Psoas muscle (tissue), 7 donors: ENCODE measurements at regions not wholly inside any gene's neighbourhood (a gene's known extent, or its start where the extent isn't known, plus 50 kb on each side); places are given as distances from the start of the nearest gene placed in this dataset.

Experiments
- ATAC-seq, 4 donors: fragments of 200-7000 bp; cut with Tn5 transposase; one replicate each; pipeline ENCODE4 v1.9.1; 2020; ENCODE audit warnings: moderate library complexity in 3 of 4, mild to moderate bottlenecking in 2 of 4
- DNase-seq, 2 donors: peaks; one replicate each; pipeline ENCODE4 v3.0.0-alpha.2; 2020
- H3K27ac ChIP-seq: fragments of 200-600 bp; one replicate; pipeline ENCODE4 v1.8.0; 2022
- H3K27me3 ChIP-seq, 3 donors: fragments of 200-600 bp in 1 of 3; one replicate each; pipeline versions ENCODE4 v1.6.1 to v1.8.0; 2013 to 2022; ENCODE audit warnings: low read length in 2 of 3, mild to moderate bottlenecking in 2 of 3, moderate library complexity in 1 of 3; ENCODE audit not compliant: insufficient read depth in 3 of 3
- H3K36me3 ChIP-seq, 2 donors: fragments of 200-600 bp in 1 of 2; one replicate each; pipeline versions ENCODE4 v1.6.1 to v1.8.0; 2013 to 2022; ENCODE audit warnings: low read depth in 1 of 2, mild to moderate bottlenecking in 1 of 2, moderate library complexity in 1 of 2; ENCODE audit not compliant: insufficient read depth in 1 of 2
- H3K4me1 ChIP-seq: fragments of 200-600 bp; one replicate; pipeline ENCODE4 v1.8.0; 2022
- H3K4me3 ChIP-seq: fragments of 200-600 bp; one replicate; pipeline ENCODE4 v1.8.0; 2022; ENCODE audit warnings: mild to moderate bottlenecking
- H3K9me3 ChIP-seq: fragments of 200-600 bp; one replicate; pipeline ENCODE4 v1.8.0; 2022
- WGBS, 3 donors: extraction: QIAGEN DNeasy Blood & Tissue Kit; methylation state at CpG; one replicate each; pipeline versions ENCODE4 v1.1.6 to v1.1.7; 2013; 5-methylcytosine and 5-hydroxymethylcytosine counted together
- intact Hi-C, 2 donors: fragments of 100-400 bp; cut with DNase I; formaldehyde crosslinking; loops; one replicate each; pipeline versions ENCODE4 v1.11.0 to v1.14.2; 2022
- TF ChIP-seq, protein P1 (sequence below): fragments of 200-600 bp; IDR thresholded peaks from one replicate; pipeline ENCODE4 v1.8.0; 2022; ENCODE audit warnings: antibody characterized with exemption
- donor health status: healthy with polysubstance abuse.
- donor health status: DM: no; HTN: no; CAD: no; lungs with moderate emphysema.
- donor health status: Bipolar disorder and iron deficiency.
- donor health status: healthy.
- donor health status: DM: yes; HTN: yes; CAD: no.
- donor health status: DM: no; HTN: no; CAD: no.
- donor health status: DM: yes; HTN: yes; CAD: no.

DNA sequence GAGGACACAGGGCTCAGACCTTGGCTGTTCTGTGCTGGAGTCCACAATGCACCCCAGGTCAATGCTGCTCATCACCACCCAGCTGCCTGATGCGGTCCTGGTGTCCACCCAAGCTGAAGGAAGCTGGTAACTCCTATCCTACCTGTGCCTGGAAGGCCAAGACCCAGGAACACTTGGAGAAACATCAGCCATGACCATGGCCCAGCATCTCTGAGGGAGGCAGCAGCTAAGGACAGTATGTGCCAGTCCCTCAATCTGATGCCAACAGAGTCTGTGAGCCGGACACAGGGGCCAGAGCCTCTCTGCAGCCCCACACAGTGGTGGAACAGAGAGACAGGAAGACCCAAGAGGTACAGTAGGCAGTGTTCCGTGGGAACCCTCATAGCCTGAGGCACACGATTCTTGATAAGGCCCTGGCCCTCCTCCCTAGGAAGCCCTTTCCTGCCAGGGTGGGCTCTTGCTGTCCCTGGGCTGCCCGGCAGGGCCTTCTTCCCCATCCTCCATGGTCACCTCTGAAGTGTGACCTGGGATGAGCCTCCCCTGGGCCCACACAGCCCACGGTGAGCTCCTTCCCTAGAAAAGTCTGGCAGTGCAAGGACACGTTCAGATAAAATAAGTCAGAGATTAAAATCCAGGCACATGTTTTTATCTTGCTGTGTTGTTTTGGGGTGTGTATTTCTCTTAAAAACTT is 170.7 kb downstream of the THBS2 start:
- no peak for DNase-seq
- WGBS, 3 donors: 80 to 93% (median 83%) methylated on average over 7 of the region's 7 CpGs
- no peak overlapping the region for H3K27ac ChIP-seq
- no peaks in the 10 kb centered on the region for H3K9me3 ChIP-seq
- no peaks in the 10 kb centered on the region for H3K27me3 ChIP-seq
- no peak overlapping the region for H3K4me3 ChIP-seq
- ATAC-seq: no peak
- intact Hi-C loops: no loop called here
- TF ChIP-seq, protein P1, sequence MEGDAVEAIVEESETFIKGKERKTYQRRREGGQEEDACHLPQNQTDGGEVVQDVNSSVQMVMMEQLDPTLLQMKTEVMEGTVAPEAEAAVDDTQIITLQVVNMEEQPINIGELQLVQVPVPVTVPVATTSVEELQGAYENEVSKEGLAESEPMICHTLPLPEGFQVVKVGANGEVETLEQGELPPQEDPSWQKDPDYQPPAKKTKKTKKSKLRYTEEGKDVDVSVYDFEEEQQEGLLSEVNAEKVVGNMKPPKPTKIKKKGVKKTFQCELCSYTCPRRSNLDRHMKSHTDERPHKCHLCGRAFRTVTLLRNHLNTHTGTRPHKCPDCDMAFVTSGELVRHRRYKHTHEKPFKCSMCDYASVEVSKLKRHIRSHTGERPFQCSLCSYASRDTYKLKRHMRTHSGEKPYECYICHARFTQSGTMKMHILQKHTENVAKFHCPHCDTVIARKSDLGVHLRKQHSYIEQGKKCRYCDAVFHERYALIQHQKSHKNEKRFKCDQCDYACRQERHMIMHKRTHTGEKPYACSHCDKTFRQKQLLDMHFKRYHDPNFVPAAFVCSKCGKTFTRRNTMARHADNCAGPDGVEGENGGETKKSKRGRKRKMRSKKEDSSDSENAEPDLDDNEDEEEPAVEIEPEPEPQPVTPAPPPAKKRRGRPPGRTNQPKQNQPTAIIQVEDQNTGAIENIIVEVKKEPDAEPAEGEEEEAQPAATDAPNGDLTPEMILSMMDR: no peak
- no peaks in the 10 kb centered on the region for H3K36me3 ChIP-seq
- no peaks in the 10 kb centered on the region for H3K4me1 ChIP-seq

DNA sequence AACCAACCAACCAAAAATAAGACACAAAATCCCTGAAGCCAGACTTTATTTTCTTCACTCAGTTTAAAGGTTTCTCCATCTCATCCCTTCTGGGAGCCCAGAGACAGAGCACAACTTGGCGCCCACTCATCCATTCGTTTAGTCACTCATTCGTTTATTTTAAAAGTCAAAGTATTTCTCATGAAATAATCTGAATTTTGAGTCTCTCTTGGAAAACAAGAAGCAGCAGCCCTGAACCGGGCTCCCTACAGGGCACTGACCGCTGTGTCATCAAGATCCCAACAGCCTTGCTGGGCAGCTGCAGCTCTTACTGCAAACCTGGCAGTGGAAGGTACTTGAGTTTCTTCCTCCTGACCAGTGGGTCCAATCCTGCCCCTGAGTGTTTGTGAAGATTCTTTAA is 171.6 kb downstream of the THBS2 start:
- Histone ChIP-seq H3K36me3 (no peaks in the 10 kb centered on the region), H3K27ac (no peak overlapping the region), H3K4me1 (no peaks in the 10 kb centered on the region), H3K4me3 (no peak overlapping the region), H3K9me3 (no peaks in the 10 kb centered on the region), H3K27me3 (no peaks in the 10 kb centered on the region)
- intact Hi-C loops: no loop called here
- ATAC-seq (no peak), DNase-seq (no peak)
- TF ChIP-seq, protein P1: no peak
- WGBS, 3 donors: 89 to 95% (median 89%) methylated on average over 5 of the region's 5 CpGs

DNA sequence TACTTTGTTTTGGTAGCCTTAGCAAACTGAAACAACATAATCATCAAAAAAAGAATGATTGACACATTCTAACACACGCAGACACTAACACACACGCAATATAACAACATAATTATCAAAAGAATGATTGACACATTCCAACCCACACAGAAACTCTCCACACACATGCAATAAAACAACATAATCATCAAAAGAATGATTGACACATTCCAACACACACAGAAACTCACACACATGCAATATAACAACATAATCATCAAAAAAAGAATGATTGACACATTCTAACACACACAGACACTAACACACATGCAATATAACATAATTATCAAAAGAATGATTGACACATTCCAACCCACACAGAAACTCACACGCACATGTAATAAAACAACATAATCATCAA is 172.4 kb downstream of the THBS2 start:
- Histone ChIP-seq H3K4me3 (no peak overlapping the region), H3K27me3 (no peaks in the 10 kb centered on the region), H3K27ac (no peak overlapping the region), H3K36me3 (no peaks in the 10 kb centered on the region), H3K9me3 (no peaks in the 10 kb centered on the region), H3K4me1 (no peaks in the 10 kb centered on the region)
- ATAC-seq: no peak
- TF ChIP-seq, protein P1: no peak
- intact Hi-C loops: no loop called here
- WGBS, 3 donors: 95% methylated on average over 3 of the region's 3 CpGs
- no peak for DNase-seq

DNA sequence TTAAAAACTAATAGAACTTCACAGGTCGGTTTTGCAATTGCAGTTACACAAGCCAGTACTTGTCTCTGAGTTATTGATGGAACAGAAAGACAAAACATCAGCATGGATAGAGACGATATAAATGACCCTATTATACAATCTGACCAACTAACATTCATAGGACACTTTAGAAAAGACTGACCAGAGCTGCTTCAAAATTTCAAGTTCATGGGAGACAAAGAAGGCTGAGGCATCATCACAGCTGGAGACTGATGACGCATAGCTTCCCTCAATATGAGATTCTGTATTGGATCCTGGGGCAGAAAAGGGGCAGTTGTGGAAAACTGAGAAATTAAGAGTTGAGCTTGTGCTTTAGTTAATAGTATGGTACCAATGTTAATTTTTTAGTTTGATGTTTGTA is 174.0 kb downstream of the THBS2 start:
- H3K36me3 ChIP-seq: no peaks in the 10 kb centered on the region
- no peaks in the 10 kb centered on the region for H3K27me3 ChIP-seq
- 65 to 85% (median 85%) methylated on average over 3 of the region's 3 CpGs for WGBS, 3 donors
- no peak overlapping the region for H3K4me3 ChIP-seq
- TF ChIP-seq, protein P1: no peak
- H3K4me1 ChIP-seq: no peaks in the 10 kb centered on the region
- no peak for ATAC-seq
- H3K9me3 ChIP-seq: no peaks in the 10 kb centered on the region
- no peak for DNase-seq
- intact Hi-C loops: no loop called here
- H3K27ac ChIP-seq: no peak overlapping the region
